K562 (cell line): ENCODE measurements at regions not wholly inside any gene's neighbourhood (a gene's known extent, or its start where the extent isn't known, plus 50 kb on each side); places are given as distances from the start of the nearest gene placed in this dataset.

Experiments used
- ATAC-seq: fragments of 200-7000 bp; cut with Tn5 transposase; 3 replicates; pipeline ENCODE4 v1.9.1; 2020; ENCODE audit warnings: moderate library complexity
- BruUV-seq: library from RNA; stranded (reverse); fragments of 400-500 nt; replicated peaks from 2 replicates; lab custom pipeline; 2021; lab: Mats Ljungman, UMichigan
- CTCF ChIA-PET: fragments of 300-600 bp; formaldehyde crosslinking; extraction: SDS; loops from one replicate; lab custom pipeline; 2021; ENCODE audit warnings: low intra/inter-chr PET ratio; lab: Yijun Ruan, JAX
- POLR2A ChIA-PET: fragments of 300-600, 350-650 bp; sonication (Branson Sonifier 250); formaldehyde crosslinking; extraction: SDS; loops from one replicate; lab custom pipeline; 2021; ENCODE audit warnings: antibody characterized with exemption, inconsistent platforms; lab: Yijun Ruan, JAX
- DNase-seq, 4 experiments: peaks; one replicate each; pipeline versions ENCODE4 v3.0.0 to v3.0.0-alpha.2; 2011 to 2018; ENCODE audit warnings: low spot score in 3 of 4, mixed read lengths in 3 of 4; ENCODE audit errors: extremely low read depth in 1 of 4
- FAIRE-seq: peaks from 2 replicates; lab custom pipeline; 2011; peaks lifted over from hg19 to GRCh38; lab: Jason Lieb, UNC
- H2AFZ ChIP-seq: 2 replicates; pipeline ENCODE4 v1.6.0; 2011; ENCODE audit warnings: low read depth, low read length, control low read depth, inconsistent platforms
- H3K27ac ChIP-seq: fragments of 200-600 bp; 3 replicates; pipeline ENCODE4 v1.8.0; 2011; ENCODE audit warnings: low read depth, mild to moderate bottlenecking, control low read depth, inconsistent platforms, low read length, moderate library complexity, mixed read lengths; ENCODE audit errors: extremely low read depth
- H3K27me3 ChIP-seq, 2 experiments: fragments of 300-600 bp in 1 of 2; 2 replicates in 1 of 2; 3 replicates in 1 of 2; pipeline versions ENCODE4 v1.6.0 to v1.8.0; 2011; ENCODE audit warnings: inconsistent platforms in 2 of 2, low read length in 2 of 2, mild to moderate bottlenecking in 1 of 2, mixed read lengths in 1 of 2, moderate library complexity in 1 of 2; ENCODE audit not compliant: control insufficient read depth in 2 of 2, insufficient read depth in 2 of 2
- H3K36me3 ChIP-seq: fragments of 300-600 bp; 3 replicates; pipeline ENCODE4 v1.8.0; 2011; ENCODE audit warnings: mild to moderate bottlenecking, low read length, inconsistent platforms; ENCODE audit not compliant: control insufficient read depth, insufficient read depth
- H3K4me1 ChIP-seq, 2 experiments: fragments of 200-600 bp in 1 of 2; replicated peaks in 1 of 2; 2 replicates in 1 of 2; 3 replicates in 1 of 2; pipeline versions ENCODE4 v1.5.1 to v1.8.0; 2011; ENCODE audit warnings: inconsistent platforms in 2 of 2, low read length in 2 of 2, mild to moderate bottlenecking in 1 of 2, mixed read lengths in 1 of 2, moderate library complexity in 1 of 2; ENCODE audit not compliant: control insufficient read depth in 2 of 2, insufficient read depth in 2 of 2
- H3K4me2 ChIP-seq: 2 replicates; pipeline ENCODE4 v1.6.1; 2011; ENCODE audit warnings: low read length, control low read depth, inconsistent platforms, mixed read lengths; ENCODE audit not compliant: insufficient read depth
- H3K4me3 ChIP-seq: fragments of 200-600 bp; sonication (generic), shearing (Covaris generic); 2 replicates; pipeline ENCODE4 v1.5.1; 2016; ENCODE audit warnings: control low read depth, inconsistent platforms
- H3K79me2 ChIP-seq: fragments of 200-600 bp; 3 replicates; pipeline ENCODE4 v1.8.0; 2011; ENCODE audit warnings: low read length, inconsistent platforms; ENCODE audit not compliant: control insufficient read depth, insufficient read depth
- H3K9ac ChIP-seq, 2 experiments: 2 replicates each; pipeline versions ENCODE4 v1.6.0 to v1.6.1; 2011; ENCODE audit warnings: low read depth in 2 of 2, low read length in 2 of 2, control low read depth in 1 of 2, inconsistent platforms in 1 of 2, mild to moderate bottlenecking in 1 of 2, mixed read lengths in 1 of 2; ENCODE audit not compliant: insufficient read depth in 1 of 2
- H3K9me1 ChIP-seq: one replicate; pipeline ENCODE4 v1.6.0; 2011; ENCODE audit warnings: inconsistent platforms, mild to moderate bottlenecking, low read length, moderate library complexity; ENCODE audit not compliant: control insufficient read depth, insufficient read depth
- H3K9me3 ChIP-seq: replicated peaks from 2 replicates; pipeline ENCODE4 v1.5.1; 2011; ENCODE audit warnings: low read depth, low read length, inconsistent platforms; ENCODE audit not compliant: control insufficient read depth, insufficient read depth
- H4K20me1 ChIP-seq: replicated peaks from 2 replicates; pipeline ENCODE4 v1.6.1; 2011; ENCODE audit warnings: low read length, inconsistent platforms, mixed read lengths; ENCODE audit not compliant: control insufficient read depth, insufficient read depth
- GTF2F1 ChIP-seq: IDR thresholded peaks from 2 replicates; pipeline ENCODE4 v1.6.1; 2011; ENCODE audit warnings: low read depth, low read length, improper control_type of control experiment
- ZNF217 ChIP-seq: sonication (generic); formaldehyde crosslinking; IDR thresholded peaks from 2 replicates; pipeline ENCODE4 v1.8.0; 2022; ENCODE audit warnings: mild to moderate bottlenecking, missing genetic modification reagents
- ZNF586 ChIP-seq: fragments of 450-650 bp; formaldehyde crosslinking; conservative IDR thresholded peaks from 2 replicates; pipeline ENCODE4 v1.4.0; 2020; ENCODE audit warnings: mild to moderate bottlenecking, moderate library complexity
- WGBS: fragments of 100-300 bp; shearing (Covaris generic); methylation state at CpG from one replicate; pipeline ENCODE4 v1.1.6; 2016; ENCODE audit warnings: low coverage, mixed read lengths; ENCODE audit not compliant: insufficient coverage; ENCODE audit errors: missing lambda C conversion rate; 5-methylcytosine and 5-hydroxymethylcytosine counted together
- in situ Hi-C: fragments of 300-500 bp; cut with MboI; formaldehyde crosslinking; loops from 4 replicates; pipeline ENCODE4 v1.15.0; 2018; ENCODE audit warnings: inconsistent platforms, mixed read lengths
- intact Hi-C: fragments of 100-400 bp; cut with micrococcal nuclease; formaldehyde crosslinking; loops from 2 replicates; pipeline ENCODE4 v1.14.2; 2022
- TF ChIP-seq, protein P1 (sequence below), 3 experiments: IDR thresholded peaks in 2 of 3; conservative IDR thresholded peaks in 1 of 3; 2 replicates each; pipeline ENCODE4 v1.5.1; 2011 to 2012; ENCODE audit warnings: low read length in 3 of 3, mild to moderate bottlenecking in 3 of 3, control low read depth in 2 of 3, improper control_type of control experiment in 1 of 3, inconsistent platforms in 1 of 3, low read depth in 1 of 3, mixed read lengths in 1 of 3, moderate library complexity in 1 of 3; ENCODE audit not compliant: insufficient read depth in 2 of 3
- TF ChIP-seq, protein P2 (sequence below): fragments of 250-450 bp; sonication (Bioruptor Pico); IDR thresholded peaks from 2 replicates; pipeline ENCODE4 v1.8.0; 2022; ENCODE audit warnings: moderate library complexity, mild to moderate bottlenecking, inconsistent platforms

GRCh38 chr5:5039918-5040317 is 100.2 kb upstream of the ADAMTS16 start:
- no peak for ATAC-seq
- H3K9ac ChIP-seq, result no peak overlapping the region
- BruUV-seq, result no TSS peak
- H2AFZ ChIP-seq, result no peak overlapping the region
- H3K36me3 ChIP-seq, result no peaks in the 10 kb centered on the region
- intact Hi-C loops, result no loop called here
- WGBS, result 0% methylated on average over 4 of the region's 4 CpGs
- H3K27me3 ChIP-seq, result no peaks in the 10 kb centered on the region
- H3K27ac ChIP-seq, result no peak overlapping the region
- no peaks in the 10 kb centered on the region for H3K4me1 ChIP-seq
- H3K4me3 ChIP-seq, result no peak overlapping the region
- no peaks in the 10 kb centered on the region for H3K9me3 ChIP-seq
- H4K20me1 ChIP-seq, result no peaks in the 10 kb centered on the region
- H3K79me2 ChIP-seq, result no peaks in the 10 kb centered on the region
- TF ChIP-seq, protein P1, sequence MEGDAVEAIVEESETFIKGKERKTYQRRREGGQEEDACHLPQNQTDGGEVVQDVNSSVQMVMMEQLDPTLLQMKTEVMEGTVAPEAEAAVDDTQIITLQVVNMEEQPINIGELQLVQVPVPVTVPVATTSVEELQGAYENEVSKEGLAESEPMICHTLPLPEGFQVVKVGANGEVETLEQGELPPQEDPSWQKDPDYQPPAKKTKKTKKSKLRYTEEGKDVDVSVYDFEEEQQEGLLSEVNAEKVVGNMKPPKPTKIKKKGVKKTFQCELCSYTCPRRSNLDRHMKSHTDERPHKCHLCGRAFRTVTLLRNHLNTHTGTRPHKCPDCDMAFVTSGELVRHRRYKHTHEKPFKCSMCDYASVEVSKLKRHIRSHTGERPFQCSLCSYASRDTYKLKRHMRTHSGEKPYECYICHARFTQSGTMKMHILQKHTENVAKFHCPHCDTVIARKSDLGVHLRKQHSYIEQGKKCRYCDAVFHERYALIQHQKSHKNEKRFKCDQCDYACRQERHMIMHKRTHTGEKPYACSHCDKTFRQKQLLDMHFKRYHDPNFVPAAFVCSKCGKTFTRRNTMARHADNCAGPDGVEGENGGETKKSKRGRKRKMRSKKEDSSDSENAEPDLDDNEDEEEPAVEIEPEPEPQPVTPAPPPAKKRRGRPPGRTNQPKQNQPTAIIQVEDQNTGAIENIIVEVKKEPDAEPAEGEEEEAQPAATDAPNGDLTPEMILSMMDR (IDR thresholded peaks at IDR 0.05 in 2 of 3, conservative IDR thresholded peaks at IDR 0.05 in 1 of 3; ENCODE audit: insufficient read depth in 2 of 3, low read depth in 1 of 3, low read length in 3 of 3), result no peak
- TF ChIP-seq GTF2F1 (no peak), ZNF217 (no peak), ZNF586 (CRISPR knock-in tag) (no peak)
- TF ChIP-seq, protein P2, sequence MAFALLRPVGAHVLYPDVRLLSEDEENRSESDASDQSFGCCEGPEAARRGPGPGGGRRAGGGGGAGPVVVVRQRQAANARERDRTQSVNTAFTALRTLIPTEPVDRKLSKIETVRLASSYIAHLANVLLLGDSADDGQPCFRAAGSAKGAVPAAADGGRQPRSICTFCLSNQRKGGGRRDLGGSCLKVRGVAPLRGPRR (CRISPR knock-in tag), result no peak
- no peak for DNase-seq
- no peaks in the 10 kb centered on the region for H3K9me1 ChIP-seq
- ChIA-PET CTCF (no interaction called here), POLR2A (no interaction called here)
- in situ Hi-C loops, result no loop called here
- H3K4me2 ChIP-seq, result no peak overlapping the region
- no peak for FAIRE-seq
